ENCODE measurements at regions not wholly inside any gene's neighbourhood (a gene's known extent, or its start where the extent isn't known, plus 50 kb on each side); places are given as distances from the start of the nearest gene placed in this dataset.

DNA sequence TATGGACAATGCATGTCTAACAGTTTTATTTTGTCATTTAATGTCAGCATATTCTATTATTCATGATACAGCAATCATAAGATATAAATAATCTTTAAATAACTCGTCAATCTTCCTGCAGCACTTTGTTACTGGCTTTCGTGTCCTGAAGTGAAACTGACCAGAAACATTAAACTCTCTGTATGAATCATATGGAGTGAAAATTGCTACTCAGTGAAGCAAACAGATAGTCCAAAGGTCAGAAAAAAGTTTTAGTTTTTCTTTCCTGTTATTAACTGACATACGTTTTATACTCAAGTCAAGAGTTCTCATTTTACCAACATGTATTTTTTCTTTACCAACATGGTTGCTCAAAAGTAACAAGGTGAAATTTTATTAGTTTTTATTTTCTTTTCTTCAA is 106.8 kb upstream of the GALNT5 start (continued):
- TF ChIP-seq ZMAT4 (CRISPR knock-in tag; IDR thresholded peaks at IDR 0.05) (no peak), SP1 (CRISPR knock-in tag; conservative IDR thresholded peaks at IDR 0.05) (no peak), ZNF671 (CRISPR knock-in tag; IDR thresholded peaks at IDR 0.05) (no peak), ETV6 (CRISPR knock-in tag; IDR thresholded peaks at IDR 0.05) (no peak), RORB (CRISPR knock-in tag; IDR thresholded peaks at IDR 0.05) (no peak), GABPB1 (CRISPR knock-in tag; IDR thresholded peaks at IDR 0.05) (no peak), RELA (CRISPR knock-in tag; IDR thresholded peaks at IDR 0.05; ENCODE audit: borderline replicate concordance) (no peak), NFYB (CRISPR knock-in tag; conservative IDR thresholded peaks at IDR 0.05; ENCODE audit: low read depth) (no peak), OVOL2 (CRISPR knock-in tag; IDR thresholded peaks at IDR 0.05; ENCODE audit: borderline replicate concordance) (no peak)
- TF ChIP-seq, protein P1, sequence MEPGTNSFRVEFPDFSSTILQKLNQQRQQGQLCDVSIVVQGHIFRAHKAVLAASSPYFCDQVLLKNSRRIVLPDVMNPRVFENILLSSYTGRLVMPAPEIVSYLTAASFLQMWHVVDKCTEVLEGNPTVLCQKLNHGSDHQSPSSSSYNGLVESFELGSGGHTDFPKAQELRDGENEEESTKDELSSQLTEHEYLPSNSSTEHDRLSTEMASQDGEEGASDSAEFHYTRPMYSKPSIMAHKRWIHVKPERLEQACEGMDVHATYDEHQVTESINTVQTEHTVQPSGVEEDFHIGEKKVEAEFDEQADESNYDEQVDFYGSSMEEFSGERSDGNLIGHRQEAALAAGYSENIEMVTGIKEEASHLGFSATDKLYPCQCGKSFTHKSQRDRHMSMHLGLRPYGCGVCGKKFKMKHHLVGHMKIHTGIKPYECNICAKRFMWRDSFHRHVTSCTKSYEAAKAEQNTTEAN (CRISPR knock-in tag; IDR thresholded peaks at IDR 0.05) = no peak
- TF ChIP-seq, protein P2, sequence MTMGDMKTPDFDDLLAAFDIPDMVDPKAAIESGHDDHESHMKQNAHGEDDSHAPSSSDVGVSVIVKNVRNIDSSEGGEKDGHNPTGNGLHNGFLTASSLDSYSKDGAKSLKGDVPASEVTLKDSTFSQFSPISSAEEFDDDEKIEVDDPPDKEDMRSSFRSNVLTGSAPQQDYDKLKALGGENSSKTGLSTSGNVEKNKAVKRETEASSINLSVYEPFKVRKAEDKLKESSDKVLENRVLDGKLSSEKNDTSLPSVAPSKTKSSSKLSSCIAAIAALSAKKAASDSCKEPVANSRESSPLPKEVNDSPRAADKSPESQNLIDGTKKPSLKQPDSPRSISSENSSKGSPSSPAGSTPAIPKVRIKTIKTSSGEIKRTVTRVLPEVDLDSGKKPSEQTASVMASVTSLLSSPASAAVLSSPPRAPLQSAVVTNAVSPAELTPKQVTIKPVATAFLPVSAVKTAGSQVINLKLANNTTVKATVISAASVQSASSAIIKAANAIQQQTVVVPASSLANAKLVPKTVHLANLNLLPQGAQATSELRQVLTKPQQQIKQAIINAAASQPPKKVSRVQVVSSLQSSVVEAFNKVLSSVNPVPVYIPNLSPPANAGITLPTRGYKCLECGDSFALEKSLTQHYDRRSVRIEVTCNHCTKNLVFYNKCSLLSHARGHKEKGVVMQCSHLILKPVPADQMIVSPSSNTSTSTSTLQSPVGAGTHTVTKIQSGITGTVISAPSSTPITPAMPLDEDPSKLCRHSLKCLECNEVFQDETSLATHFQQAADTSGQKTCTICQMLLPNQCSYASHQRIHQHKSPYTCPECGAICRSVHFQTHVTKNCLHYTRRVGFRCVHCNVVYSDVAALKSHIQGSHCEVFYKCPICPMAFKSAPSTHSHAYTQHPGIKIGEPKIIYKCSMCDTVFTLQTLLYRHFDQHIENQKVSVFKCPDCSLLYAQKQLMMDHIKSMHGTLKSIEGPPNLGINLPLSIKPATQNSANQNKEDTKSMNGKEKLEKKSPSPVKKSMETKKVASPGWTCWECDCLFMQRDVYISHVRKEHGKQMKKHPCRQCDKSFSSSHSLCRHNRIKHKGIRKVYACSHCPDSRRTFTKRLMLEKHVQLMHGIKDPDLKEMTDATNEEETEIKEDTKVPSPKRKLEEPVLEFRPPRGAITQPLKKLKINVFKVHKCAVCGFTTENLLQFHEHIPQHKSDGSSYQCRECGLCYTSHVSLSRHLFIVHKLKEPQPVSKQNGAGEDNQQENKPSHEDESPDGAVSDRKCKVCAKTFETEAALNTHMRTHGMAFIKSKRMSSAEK (CRISPR knock-in tag; IDR thresholded peaks at IDR 0.05; ENCODE audit: borderline replicate concordance) = no peak
- TF ChIP-seq, protein P3, sequence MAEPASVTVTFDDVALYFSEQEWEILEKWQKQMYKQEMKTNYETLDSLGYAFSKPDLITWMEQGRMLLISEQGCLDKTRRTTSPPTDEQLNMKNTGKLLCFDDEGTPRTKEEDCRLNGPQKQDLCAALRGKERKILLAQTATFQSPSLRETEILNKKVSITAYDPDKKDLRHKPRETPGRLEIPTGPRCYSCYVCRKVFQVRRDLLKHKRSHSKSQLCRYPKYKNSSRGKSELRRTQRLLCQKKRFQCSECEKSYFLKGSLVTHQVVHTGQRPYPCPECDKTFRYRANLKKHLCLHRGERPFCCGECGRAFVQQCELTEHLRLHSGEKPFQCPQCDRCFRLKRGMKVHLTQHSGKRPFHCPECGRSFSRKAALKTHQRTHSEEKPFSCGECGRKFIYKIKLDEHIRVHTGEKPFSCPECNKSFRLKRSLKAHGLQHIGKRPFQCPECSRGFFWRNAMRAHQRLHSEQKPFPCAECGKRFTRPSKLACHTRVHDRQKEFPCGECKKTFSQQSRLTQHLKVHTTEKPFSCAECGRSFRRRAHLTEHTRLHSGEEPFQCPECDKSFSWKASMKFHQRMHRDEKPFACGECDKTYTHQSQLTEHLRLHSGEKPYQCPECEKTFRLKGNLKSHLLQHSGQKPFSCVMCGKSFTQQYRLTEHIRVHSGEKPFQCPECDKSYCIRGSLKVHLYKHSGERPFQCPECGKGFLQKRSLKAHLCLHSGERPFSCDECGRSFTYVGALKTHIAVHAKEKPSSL (CRISPR knock-in tag; conservative IDR thresholded peaks at IDR 0.05) = no peak

- ChIA-PET CTCF (no interaction called here), POLR2A (no interaction called here)
- H3K4me1 Mint-ChIP-seq = no peaks in the 10 kb centered on the region
- no peak overlapping the region for H3K4me3 Mint-ChIP-seq
- H3K27ac Mint-ChIP-seq = no peak overlapping the region
- no peaks in the 10 kb centered on the region for H3K9me3 Mint-ChIP-seq
- no peaks in the 10 kb centered on the region for H3K36me3 Mint-ChIP-seq
- DNase-seq (ENCODE audit: low spot score) = no peak
- H3K27me3 Mint-ChIP-seq (ENCODE audit: low read depth) = no peaks in the 10 kb centered on the region
- no peak for ATAC-seq
- no peak for TF ChIP-seq IRF2 (CRISPR knock-in tag; IDR thresholded peaks at IDR 0.05; ENCODE audit: borderline replicate concordance, low read depth)
- TF ChIP-seq RELA (CRISPR knock-in tag; IDR thresholded peaks at IDR 0.05; ENCODE audit: borderline replicate concordance) = no peak
- no peak for TF ChIP-seq FOXP1 (CRISPR knock-in tag; IDR thresholded peaks at IDR 0.05; ENCODE audit: borderline replicate concordance)
- TF ChIP-seq, protein P2 (CRISPR knock-in tag; IDR thresholded peaks at IDR 0.05; ENCODE audit: borderline replicate concordance) = no peak
- no peak for TF ChIP-seq SOX15 (CRISPR knock-in tag; IDR thresholded peaks at IDR 0.05)
- TF ChIP-seq, protein P4, sequence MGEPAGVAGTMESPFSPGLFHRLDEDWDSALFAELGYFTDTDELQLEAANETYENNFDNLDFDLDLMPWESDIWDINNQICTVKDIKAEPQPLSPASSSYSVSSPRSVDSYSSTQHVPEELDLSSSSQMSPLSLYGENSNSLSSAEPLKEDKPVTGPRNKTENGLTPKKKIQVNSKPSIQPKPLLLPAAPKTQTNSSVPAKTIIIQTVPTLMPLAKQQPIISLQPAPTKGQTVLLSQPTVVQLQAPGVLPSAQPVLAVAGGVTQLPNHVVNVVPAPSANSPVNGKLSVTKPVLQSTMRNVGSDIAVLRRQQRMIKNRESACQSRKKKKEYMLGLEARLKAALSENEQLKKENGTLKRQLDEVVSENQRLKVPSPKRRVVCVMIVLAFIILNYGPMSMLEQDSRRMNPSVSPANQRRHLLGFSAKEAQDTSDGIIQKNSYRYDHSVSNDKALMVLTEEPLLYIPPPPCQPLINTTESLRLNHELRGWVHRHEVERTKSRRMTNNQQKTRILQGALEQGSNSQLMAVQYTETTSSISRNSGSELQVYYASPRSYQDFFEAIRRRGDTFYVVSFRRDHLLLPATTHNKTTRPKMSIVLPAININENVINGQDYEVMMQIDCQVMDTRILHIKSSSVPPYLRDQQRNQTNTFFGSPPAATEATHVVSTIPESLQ (CRISPR knock-in tag; IDR thresholded peaks at IDR 0.05) = no peak
- no peak for TF ChIP-seq SMAD4 (CRISPR knock-in tag; IDR thresholded peaks at IDR 0.05)
- TF ChIP-seq, protein P5, sequence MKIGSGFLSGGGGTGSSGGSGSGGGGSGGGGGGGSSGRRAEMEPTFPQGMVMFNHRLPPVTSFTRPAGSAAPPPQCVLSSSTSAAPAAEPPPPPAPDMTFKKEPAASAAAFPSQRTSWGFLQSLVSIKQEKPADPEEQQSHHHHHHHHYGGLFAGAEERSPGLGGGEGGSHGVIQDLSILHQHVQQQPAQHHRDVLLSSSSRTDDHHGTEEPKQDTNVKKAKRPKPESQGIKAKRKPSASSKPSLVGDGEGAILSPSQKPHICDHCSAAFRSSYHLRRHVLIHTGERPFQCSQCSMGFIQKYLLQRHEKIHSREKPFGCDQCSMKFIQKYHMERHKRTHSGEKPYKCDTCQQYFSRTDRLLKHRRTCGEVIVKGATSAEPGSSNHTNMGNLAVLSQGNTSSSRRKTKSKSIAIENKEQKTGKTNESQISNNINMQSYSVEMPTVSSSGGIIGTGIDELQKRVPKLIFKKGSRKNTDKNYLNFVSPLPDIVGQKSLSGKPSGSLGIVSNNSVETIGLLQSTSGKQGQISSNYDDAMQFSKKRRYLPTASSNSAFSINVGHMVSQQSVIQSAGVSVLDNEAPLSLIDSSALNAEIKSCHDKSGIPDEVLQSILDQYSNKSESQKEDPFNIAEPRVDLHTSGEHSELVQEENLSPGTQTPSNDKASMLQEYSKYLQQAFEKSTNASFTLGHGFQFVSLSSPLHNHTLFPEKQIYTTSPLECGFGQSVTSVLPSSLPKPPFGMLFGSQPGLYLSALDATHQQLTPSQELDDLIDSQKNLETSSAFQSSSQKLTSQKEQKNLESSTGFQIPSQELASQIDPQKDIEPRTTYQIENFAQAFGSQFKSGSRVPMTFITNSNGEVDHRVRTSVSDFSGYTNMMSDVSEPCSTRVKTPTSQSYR (CRISPR knock-in tag; IDR thresholded peaks at IDR 0.05) = no peak
- TF ChIP-seq, protein P6, sequence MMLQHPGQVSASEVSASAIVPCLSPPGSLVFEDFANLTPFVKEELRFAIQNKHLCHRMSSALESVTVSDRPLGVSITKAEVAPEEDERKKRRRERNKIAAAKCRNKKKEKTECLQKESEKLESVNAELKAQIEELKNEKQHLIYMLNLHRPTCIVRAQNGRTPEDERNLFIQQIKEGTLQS (CRISPR knock-in tag; conservative IDR thresholded peaks at IDR 0.05) = no peak
These were observed 105.1 kb upstream of the GALNT5 start for GRCh38 chr2:157152362-157152761.
